B cell (primary cell): ENCODE measurements at regions not wholly inside any gene's neighbourhood (a gene's known extent, or its start where the extent isn't known, plus 50 kb on each side); places are given as distances from the start of the nearest gene placed in this dataset.

Experiments used
- ATAC-seq: fragments of 200-7000 bp; cut with Tn5 transposase; one replicate; pipeline ENCODE4 v1.10.0; 2021; ENCODE audit warnings: low read depth, mild to moderate bottlenecking, moderate number of reproducible peaks, moderate library complexity
- CTCF ChIA-PET: fragments of 350-600 bp; sonication (Branson Sonifier 250); formaldehyde crosslinking; loops from one replicate; lab custom pipeline; 2021; ENCODE audit warnings: antibody characterized with exemption, inconsistent platforms; lab: Charles Lee
- POLR2A ChIA-PET: fragments of 350-600 bp; sonication (Branson Sonifier 250); formaldehyde crosslinking; loops from one replicate; lab custom pipeline; 2021; ENCODE audit warnings: antibody characterized with exemption; lab: Charles Lee
- DNase-seq: peaks from one replicate; pipeline ENCODE4 v3.0.0; 2013
- H2AFZ ChIP-seq: 2 replicates; pipeline ENCODE4 v1.6.1; 2012; ENCODE audit warnings: mild to moderate bottlenecking, low read depth, low read length; ENCODE audit not compliant: insufficient read depth, poor library complexity, severe bottlenecking
- H3K27ac ChIP-seq, 2 donors: 1 replicate in 1 of 2; 2 replicates in 1 of 2; pipeline ENCODE4 v1.5.1; 2012 to 2013; ENCODE audit warnings: low read length in 2 of 2, mild to moderate bottlenecking in 2 of 2, moderate library complexity in 1 of 2
- H3K27me3 ChIP-seq, 4 experiments: fragments of 200-600 bp in 1 of 4; sonication (generic) in 1 of 4; replicated peaks in 1 of 4; 1 replicate in 2 of 4; 2 replicates in 2 of 4; pipeline versions ENCODE4 v1.6.1 to v1.7.0; 2013 to 2016; ENCODE audit warnings: low read length in 3 of 4, mild to moderate bottlenecking in 2 of 4, mixed read lengths in 1 of 4, moderate library complexity in 1 of 4; ENCODE audit not compliant: insufficient read depth in 4 of 4, control insufficient read depth in 3 of 4; ENCODE audit errors: control extremely low read depth in 1 of 4
- H3K36me3 ChIP-seq, 2 experiments: replicated peaks in 1 of 2; 1 replicate in 1 of 2; 2 replicates in 1 of 2; pipeline versions ENCODE4 v1.6.1 to v1.7.1; 2013; ENCODE audit warnings: low read length in 1 of 2; ENCODE audit not compliant: insufficient read depth in 2 of 2, control insufficient read depth in 1 of 2; ENCODE audit errors: control extremely low read depth in 1 of 2, extremely low read depth in 1 of 2
- H3K4me1 ChIP-seq, 2 donors: fragments of 200-600 bp in 1 of 2; sonication (generic) in 1 of 2; 1 replicate in 1 of 2; 2 replicates in 1 of 2; pipeline versions ENCODE4 v1.5.1 to v1.6.1; 2013 to 2017; ENCODE audit warnings: low read length in 2 of 2; ENCODE audit not compliant: control insufficient read depth in 2 of 2, insufficient read depth in 2 of 2
- H3K4me2 ChIP-seq: replicated peaks from 2 replicates; pipeline ENCODE3; 2012; ENCODE audit warnings: mild to moderate bottlenecking, low read depth, low read length; ENCODE audit not compliant: poor library complexity, severe bottlenecking
- H3K4me3 ChIP-seq, 5 experiments: fragments of 200-600 bp in 1 of 5; sonication (generic) in 1 of 5; 1 replicate in 3 of 5; 2 replicates in 2 of 5; pipeline versions ENCODE4 v1.5.1 to v1.7.0; 2011 to 2016; ENCODE audit warnings: low read length in 4 of 5, mild to moderate bottlenecking in 4 of 5, low read depth in 2 of 5, control low read depth in 1 of 5, moderate library complexity in 1 of 5; ENCODE audit not compliant: insufficient read depth in 1 of 5; ENCODE audit errors: control extremely low read depth in 1 of 5, extremely low read depth in 1 of 5
- H3K79me2 ChIP-seq: fragments of 200-600 bp; sonication (generic); one replicate; pipeline ENCODE4 v1.6.0; 2016; ENCODE audit warnings: low read length; ENCODE audit not compliant: control insufficient read depth, insufficient read depth
- H3K9ac ChIP-seq: fragments of 200-600 bp; sonication (generic); 2 replicates; pipeline ENCODE4 v1.6.1; 2017; ENCODE audit warnings: mild to moderate bottlenecking, low read length, moderate library complexity
- H3K9me3 ChIP-seq, 3 donors: one replicate each; pipeline versions ENCODE4 v1.6.1 to v1.7.1; 2013; ENCODE audit warnings: low read length in 2 of 3; ENCODE audit not compliant: control insufficient read depth in 2 of 3, insufficient read depth in 1 of 3; ENCODE audit errors: control extremely low read depth in 1 of 3
- H4K20me1 ChIP-seq: 2 replicates; pipeline ENCODE4 v1.6.0; 2012; ENCODE audit warnings: mild to moderate bottlenecking, low read length; ENCODE audit not compliant: insufficient read depth, control insufficient read depth, poor library complexity, severe bottlenecking
- H3K27ac Mint-ChIP-seq: one replicate; pipeline ENCODE4 v1.8.0; 2021; ENCODE audit warnings: mixed read lengths
- H3K27me3 Mint-ChIP-seq: one replicate; pipeline ENCODE4 v1.8.0; 2021; ENCODE audit warnings: mixed read lengths
- H3K4me1 Mint-ChIP-seq: one replicate; pipeline ENCODE4 v1.8.0; 2021; ENCODE audit warnings: mixed read lengths
- H3K4me3 Mint-ChIP-seq: one replicate; pipeline ENCODE4 v1.8.0; 2021; ENCODE audit warnings: mixed read lengths
- H3K9me3 Mint-ChIP-seq: one replicate; pipeline ENCODE4 v1.8.0; 2022; ENCODE audit warnings: mixed read lengths; ENCODE audit not compliant: insufficient read depth
- EZH2 ChIP-seq: IDR thresholded peaks from 2 replicates; pipeline ENCODE4 v1.6.1; 2012; ENCODE audit warnings: borderline replicate concordance, low read depth, mild to moderate bottlenecking, moderate library complexity, low read length; ENCODE audit not compliant: insufficient read depth, poor library complexity, severe bottlenecking
- WGBS: methylation state at CpG from one replicate; pipeline ENCODE4 v1.1.5; 2013; ENCODE audit warnings: missing lambda C conversion rate; ENCODE audit not compliant: insufficient coverage; 5-methylcytosine and 5-hydroxymethylcytosine counted together
- intact Hi-C: fragments of 100-400 bp; cut with micrococcal nuclease; formaldehyde crosslinking; loops from one replicate; pipeline ENCODE4 v1.10.0; 2022
- TF ChIP-seq, protein P1 (sequence below): fragments of 200-600 bp; IDR thresholded peaks from one replicate; pipeline ENCODE4 v1.8.0; 2022; ENCODE audit warnings: antibody characterized with exemption, mild to moderate bottlenecking

DNA sequence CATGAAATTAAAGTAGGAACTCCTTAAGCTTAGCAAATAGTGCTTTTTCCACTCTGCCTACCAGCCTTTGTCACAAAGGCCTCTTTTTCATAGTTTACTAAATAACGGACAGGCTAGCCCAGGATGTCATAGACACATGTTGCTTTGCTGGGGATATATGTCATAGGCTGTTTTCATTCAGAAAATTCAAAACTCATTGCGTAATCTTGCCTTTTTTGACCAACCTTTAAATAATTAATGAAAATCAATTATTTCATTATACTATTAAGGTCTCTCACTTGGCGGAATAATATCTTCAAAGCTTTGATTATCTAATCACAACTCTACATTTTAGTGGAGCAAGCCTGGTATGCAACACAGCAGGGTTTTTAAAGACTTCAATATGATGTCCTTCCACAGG is 1245.7 kb upstream of the LRRTM1 start:
- ATAC-seq = no peak
- H3K9me3 ChIP-seq = peaks cover 0 to 2% (median 0%) of the 10 kb centered on the region in 3 donors
- no peaks in the 10 kb centered on the region for H3K79me2 ChIP-seq
- no peaks in the 10 kb centered on the region for H3K4me1 ChIP-seq
- Mint-ChIP-seq H3K27me3 (no peaks in the 10 kb centered on the region), H3K4me3 (no peak overlapping the region), H3K9me3 (peaks cover 2% of the 10 kb centered on the region), H3K27ac (no peak overlapping the region), H3K4me1 (no peaks in the 10 kb centered on the region)
- POLR2A ChIA-PET = no interaction called here
- intact Hi-C loops = no loop called here
- H3K36me3 ChIP-seq = no peaks in the 10 kb centered on the region
- H4K20me1 ChIP-seq = no peaks in the 10 kb centered on the region
- H2AFZ ChIP-seq = no peak overlapping the region
- DNase-seq = no peak
- TF ChIP-seq EZH2 = no peak
- TF ChIP-seq, protein P1, sequence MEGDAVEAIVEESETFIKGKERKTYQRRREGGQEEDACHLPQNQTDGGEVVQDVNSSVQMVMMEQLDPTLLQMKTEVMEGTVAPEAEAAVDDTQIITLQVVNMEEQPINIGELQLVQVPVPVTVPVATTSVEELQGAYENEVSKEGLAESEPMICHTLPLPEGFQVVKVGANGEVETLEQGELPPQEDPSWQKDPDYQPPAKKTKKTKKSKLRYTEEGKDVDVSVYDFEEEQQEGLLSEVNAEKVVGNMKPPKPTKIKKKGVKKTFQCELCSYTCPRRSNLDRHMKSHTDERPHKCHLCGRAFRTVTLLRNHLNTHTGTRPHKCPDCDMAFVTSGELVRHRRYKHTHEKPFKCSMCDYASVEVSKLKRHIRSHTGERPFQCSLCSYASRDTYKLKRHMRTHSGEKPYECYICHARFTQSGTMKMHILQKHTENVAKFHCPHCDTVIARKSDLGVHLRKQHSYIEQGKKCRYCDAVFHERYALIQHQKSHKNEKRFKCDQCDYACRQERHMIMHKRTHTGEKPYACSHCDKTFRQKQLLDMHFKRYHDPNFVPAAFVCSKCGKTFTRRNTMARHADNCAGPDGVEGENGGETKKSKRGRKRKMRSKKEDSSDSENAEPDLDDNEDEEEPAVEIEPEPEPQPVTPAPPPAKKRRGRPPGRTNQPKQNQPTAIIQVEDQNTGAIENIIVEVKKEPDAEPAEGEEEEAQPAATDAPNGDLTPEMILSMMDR = no peak
- H3K4me3 ChIP-seq = no peak overlapping the region
- H3K9ac ChIP-seq = no peak overlapping the region
- no CpG with 5 or more reads among the region's 3 CpGs for WGBS
- no peak overlapping the region for H3K27ac ChIP-seq
- CTCF ChIA-PET = no interaction called here
- no peak overlapping the region for H3K4me2 ChIP-seq
- H3K27me3 ChIP-seq = no peaks in the 10 kb centered on the region

DNA sequence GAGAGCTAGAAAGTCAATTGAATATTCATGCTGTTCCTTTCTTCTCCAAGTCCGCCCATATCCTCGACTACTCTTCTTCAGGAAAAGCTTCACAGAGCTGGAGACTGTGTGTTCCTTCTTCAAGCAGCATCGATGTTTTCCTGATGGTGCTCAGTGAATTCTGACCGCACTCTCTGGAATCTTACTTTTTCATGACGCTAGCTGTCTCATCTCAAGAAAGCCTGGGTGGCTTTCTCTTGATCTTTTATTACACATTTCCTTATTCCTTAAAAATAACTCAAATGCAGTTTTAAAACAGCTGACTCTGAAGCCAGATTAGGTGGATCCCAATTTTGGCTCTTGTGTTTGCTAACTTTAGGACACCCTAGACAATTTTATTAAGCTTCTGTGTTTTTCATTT is 1245.1 kb upstream of the LRRTM1 start:
- Histone ChIP-seq H4K20me1 (no peaks in the 10 kb centered on the region), H3K4me1 (no peaks in the 10 kb centered on the region), H3K4me2 (no peak overlapping the region), H3K79me2 (no peaks in the 10 kb centered on the region), H3K27me3 (no peaks in the 10 kb centered on the region), H3K9ac (no peak overlapping the region), H3K4me3 (no peak overlapping the region), H3K36me3 (no peaks in the 10 kb centered on the region), H3K9me3 (peaks cover 0 to 2% (median 0%) of the 10 kb centered on the region in 3 donors), H3K27ac (no peak overlapping the region), H2AFZ (no peak overlapping the region)
- ATAC-seq (no peak), DNase-seq (no peak)
- CTCF ChIA-PET = no interaction called here
- TF ChIP-seq EZH2 = no peak
- TF ChIP-seq, protein P1 = no peak
- Mint-ChIP-seq H3K27me3 (no peaks in the 10 kb centered on the region), H3K27ac (no peak overlapping the region), H3K4me1 (no peaks in the 10 kb centered on the region), H3K9me3 (peaks cover 2% of the 10 kb centered on the region), H3K4me3 (no peak overlapping the region)
- POLR2A ChIA-PET = no interaction called here
- WGBS = 94% methylated on average over 4 of the region's 5 CpGs
- intact Hi-C loops = no loop called here
